ENCODE measurements at regions not wholly inside any gene's neighbourhood (a gene's known extent, or its start where the extent isn't known, plus 50 kb on each side); places are given as distances from the start of the nearest gene placed in this dataset.
A peak's percentile ranks its signal among the peaks of the same experiment; 100 is the strongest.
"Not testable (repeated sequence)": the region's sequence is repeated elsewhere in the genome, so short reads cannot be mapped to it uniquely, and the experiment has no call there.

DNA sequence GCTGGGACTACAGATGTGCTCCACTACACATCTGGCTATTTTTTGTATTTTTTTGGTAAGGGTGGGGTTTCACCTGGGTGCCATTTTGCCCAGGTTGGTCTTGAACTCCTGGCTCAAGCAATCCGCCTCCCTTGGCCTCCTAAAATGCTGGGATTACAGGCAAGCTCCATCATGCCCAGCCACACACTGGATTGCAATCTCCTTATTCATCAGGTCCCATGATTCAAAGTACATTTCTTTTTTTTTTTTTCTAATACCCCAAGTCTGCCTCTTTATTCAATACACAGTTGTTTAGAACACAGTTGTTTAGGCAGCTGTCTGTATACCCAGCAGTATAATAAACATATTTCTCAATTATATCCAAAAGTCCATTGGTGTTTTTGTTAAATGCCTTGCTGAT, 130.3 kb upstream of the ARSJ start:
- H3K36me3 ChIP-seq (ENCODE audit: insufficient read depth, low read length), result no peaks in the 10 kb centered on the region
- H3K9ac ChIP-seq (ENCODE audit: low read depth, low read length), result no peak overlapping the region
- peaks cover 3% of the 10 kb centered on the region; the same call in 1 of the 2 replicates for H3K4me1 ChIP-seq (ENCODE audit: insufficient read depth, low read length)
- no peaks in the 10 kb centered on the region for H3K9me3 ChIP-seq (ENCODE audit: control insufficient read depth, insufficient read depth, low read length)

DNA sequence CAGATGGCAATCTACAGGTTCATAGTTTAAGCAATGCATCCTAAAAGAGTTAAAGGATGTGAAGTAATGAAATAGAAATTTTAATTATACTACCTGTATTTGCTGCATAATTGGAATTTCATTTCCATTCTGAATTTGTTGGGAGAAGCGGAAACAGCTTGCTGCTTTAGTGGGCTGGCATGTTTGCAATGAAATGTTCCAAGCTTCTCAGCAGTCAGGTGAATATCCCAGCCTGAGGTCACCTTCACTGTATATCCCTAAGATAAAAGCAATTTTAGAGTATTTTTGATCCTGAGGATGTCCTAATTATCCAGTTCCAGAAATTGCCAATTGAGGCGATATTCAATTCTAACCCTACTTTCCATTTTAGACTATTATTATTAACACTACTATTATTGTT, 136.1 kb upstream of the ARSJ start:
- no peaks in the 10 kb centered on the region for H3K9me3 ChIP-seq (ENCODE audit: control insufficient read depth, insufficient read depth, low read length)
- no peaks in the 10 kb centered on the region for H3K36me3 ChIP-seq (ENCODE audit: insufficient read depth, low read length)
- no peak overlapping the region for H3K9ac ChIP-seq (ENCODE audit: low read depth, low read length)
- H3K4me1 ChIP-seq (ENCODE audit: insufficient read depth, low read length), result no peaks in the 10 kb centered on the region

DNA sequence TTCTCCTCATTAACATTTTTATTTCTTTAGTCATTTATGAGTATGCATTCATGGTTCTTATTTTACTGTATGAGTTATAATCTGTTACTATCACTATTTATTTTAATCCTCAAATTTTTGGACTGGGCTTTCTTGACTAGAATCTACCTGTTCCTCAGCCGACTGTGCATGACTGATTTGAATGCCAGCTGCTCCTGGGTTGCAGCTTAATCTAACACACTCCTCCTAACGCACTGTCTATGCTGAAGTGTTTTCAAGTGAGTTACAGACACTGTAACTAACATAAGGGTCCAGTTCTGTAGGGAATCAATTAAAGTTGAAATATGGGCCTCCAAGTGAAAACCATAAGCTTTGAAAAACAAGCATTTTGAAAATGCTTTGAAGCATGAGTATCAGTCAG, 137.4 kb upstream of the ARSJ start:
- no peaks in the 10 kb centered on the region for H3K9me3 ChIP-seq (ENCODE audit: control insufficient read depth, insufficient read depth, low read length)
- H3K4me1 ChIP-seq (ENCODE audit: insufficient read depth, low read length), result no peaks in the 10 kb centered on the region
- no peaks in the 10 kb centered on the region for H3K36me3 ChIP-seq (ENCODE audit: insufficient read depth, low read length)
- H3K9ac ChIP-seq (ENCODE audit: low read depth, low read length), result no peak overlapping the region

DNA sequence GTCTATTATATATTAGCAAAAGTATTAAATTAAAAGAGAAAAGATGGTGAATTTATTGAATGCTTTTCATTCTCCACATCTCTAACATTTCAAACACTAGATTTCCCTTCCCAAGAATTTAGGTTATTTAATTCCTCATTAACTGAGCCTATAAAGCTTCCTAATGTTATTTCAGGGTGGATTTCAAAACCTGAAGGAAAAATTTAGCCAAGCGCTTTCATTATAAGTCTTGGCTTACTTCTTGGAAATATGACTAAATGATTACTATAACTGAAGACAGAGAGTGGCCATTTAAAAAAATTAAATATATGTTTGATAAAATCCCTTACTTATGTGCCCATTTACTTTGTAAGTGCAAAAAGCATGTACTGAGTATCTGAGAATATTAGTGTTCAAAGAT, 141.8 kb upstream of the ARSJ start:
- no peaks in the 10 kb centered on the region for H3K36me3 ChIP-seq (ENCODE audit: insufficient read depth, low read length)
- H3K4me1 ChIP-seq (ENCODE audit: insufficient read depth, low read length), result no peaks in the 10 kb centered on the region
- 0 out of 2 replicates have a peak, but pooled peaks cover 6% of the 10 kb centered on the region for H3K9me3 ChIP-seq (ENCODE audit: control insufficient read depth, insufficient read depth, low read length)
- no peak overlapping the region for H3K9ac ChIP-seq (ENCODE audit: low read depth, low read length)

DNA sequence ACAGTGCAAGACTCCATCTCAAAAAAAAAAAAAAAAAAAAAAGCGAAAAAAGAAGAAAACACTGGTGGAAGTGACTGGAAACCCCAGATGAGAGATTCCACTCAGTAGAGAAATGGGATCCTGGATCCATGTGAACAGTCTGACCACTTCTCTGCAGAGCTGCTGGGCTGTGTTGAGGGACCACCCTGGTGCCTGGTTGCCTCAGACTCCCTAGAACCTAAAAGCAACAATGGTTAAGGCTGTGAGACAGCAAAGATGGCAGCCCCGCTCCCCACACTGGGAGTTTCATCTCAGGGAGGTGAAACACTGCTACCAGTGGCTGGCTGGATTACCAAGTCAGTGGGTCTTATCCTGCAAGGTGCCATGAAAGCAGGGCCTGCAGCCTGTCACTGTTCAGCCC, 152.8 kb upstream of the ARSJ start:
- Histone ChIP-seq H3K4me1 (ENCODE audit: insufficient read depth, low read length) (no peaks in the 10 kb centered on the region), H3K9ac (ENCODE audit: low read depth, low read length) (no peak overlapping the region), H3K36me3 (ENCODE audit: insufficient read depth, low read length) (no peaks in the 10 kb centered on the region), H3K9me3 (ENCODE audit: control insufficient read depth, insufficient read depth, low read length) (no peaks in the 10 kb centered on the region)

DNA sequence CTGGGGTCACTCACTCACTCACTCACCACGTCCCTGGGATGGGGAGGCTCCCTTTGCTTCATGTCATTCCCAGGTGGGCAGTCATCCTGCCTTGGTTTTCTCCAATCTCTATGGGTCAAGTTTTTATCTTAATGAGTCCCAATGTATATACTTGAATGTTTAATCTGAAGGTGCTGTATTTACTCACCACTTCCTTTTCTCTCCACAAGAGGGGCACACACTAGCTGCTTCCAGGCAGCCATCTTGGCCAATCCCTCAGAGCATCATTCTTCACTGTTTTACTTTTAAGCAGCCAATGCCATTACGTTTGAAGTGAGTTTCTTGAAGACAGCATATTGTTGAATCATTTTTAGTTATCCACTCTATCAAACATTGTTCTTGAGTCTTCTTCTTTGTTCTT, 153.4 kb upstream of the ARSJ start:
- no peak overlapping the region for H3K9ac ChIP-seq (ENCODE audit: low read depth, low read length)
- H3K36me3 ChIP-seq (ENCODE audit: insufficient read depth, low read length), result no peaks in the 10 kb centered on the region
- no peaks in the 10 kb centered on the region for H3K4me1 ChIP-seq (ENCODE audit: insufficient read depth, low read length)
- H3K9me3 ChIP-seq (ENCODE audit: control insufficient read depth, insufficient read depth, low read length), result no peaks in the 10 kb centered on the region

DNA sequence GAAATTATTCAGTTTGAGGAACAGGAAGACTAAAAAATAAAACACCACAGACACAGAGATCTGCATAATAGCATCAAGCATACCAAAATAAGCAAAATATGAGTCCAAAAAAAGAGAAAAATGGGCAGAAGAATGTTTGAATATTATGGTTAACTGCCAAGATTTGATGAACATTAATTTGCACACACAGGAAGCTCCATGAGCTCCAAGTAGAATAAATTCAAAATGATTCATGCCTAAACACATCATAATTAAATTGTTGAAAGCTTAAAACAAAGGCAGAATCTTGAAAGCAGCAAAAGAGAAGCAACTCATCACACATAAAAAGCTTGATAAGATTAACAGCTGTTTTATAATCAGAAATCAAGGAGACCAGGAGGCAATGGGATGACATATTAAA, 156.6 kb upstream of the ARSJ start:
- H3K36me3 ChIP-seq (ENCODE audit: insufficient read depth, low read length), result no peaks in the 10 kb centered on the region
- H3K9ac ChIP-seq (ENCODE audit: low read depth, low read length), result no peak overlapping the region
- H3K4me1 ChIP-seq (ENCODE audit: insufficient read depth, low read length), result no peaks in the 10 kb centered on the region
- H3K9me3 ChIP-seq (ENCODE audit: control insufficient read depth, insufficient read depth, low read length), result no peaks in the 10 kb centered on the region

DNA sequence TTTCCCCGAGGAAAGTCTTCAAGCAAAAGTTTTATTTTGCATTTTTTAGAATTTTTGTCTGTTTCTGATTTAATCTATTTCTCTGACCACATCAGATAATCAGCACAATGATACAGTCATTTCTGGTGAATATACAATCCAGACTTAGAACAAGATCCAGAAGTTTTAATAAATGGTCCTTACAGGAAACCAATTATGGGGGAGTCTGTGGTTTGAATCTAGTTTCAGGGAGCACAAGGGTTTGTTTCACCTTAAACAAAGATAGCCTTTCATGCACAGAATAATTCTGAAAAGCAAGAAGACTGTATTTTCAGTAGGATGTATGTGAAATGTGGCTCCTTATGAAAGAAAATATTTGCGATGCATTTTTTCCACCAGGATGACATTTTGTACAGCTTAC, 158.5 kb upstream of the ARSJ start:
- H3K9me3 ChIP-seq (ENCODE audit: control insufficient read depth, insufficient read depth, low read length), result no peaks in the 10 kb centered on the region
- H3K9ac ChIP-seq (ENCODE audit: low read depth, low read length), result no peak overlapping the region
- no peaks in the 10 kb centered on the region for H3K4me1 ChIP-seq (ENCODE audit: insufficient read depth, low read length)
- no peaks in the 10 kb centered on the region for H3K36me3 ChIP-seq (ENCODE audit: insufficient read depth, low read length)

DNA sequence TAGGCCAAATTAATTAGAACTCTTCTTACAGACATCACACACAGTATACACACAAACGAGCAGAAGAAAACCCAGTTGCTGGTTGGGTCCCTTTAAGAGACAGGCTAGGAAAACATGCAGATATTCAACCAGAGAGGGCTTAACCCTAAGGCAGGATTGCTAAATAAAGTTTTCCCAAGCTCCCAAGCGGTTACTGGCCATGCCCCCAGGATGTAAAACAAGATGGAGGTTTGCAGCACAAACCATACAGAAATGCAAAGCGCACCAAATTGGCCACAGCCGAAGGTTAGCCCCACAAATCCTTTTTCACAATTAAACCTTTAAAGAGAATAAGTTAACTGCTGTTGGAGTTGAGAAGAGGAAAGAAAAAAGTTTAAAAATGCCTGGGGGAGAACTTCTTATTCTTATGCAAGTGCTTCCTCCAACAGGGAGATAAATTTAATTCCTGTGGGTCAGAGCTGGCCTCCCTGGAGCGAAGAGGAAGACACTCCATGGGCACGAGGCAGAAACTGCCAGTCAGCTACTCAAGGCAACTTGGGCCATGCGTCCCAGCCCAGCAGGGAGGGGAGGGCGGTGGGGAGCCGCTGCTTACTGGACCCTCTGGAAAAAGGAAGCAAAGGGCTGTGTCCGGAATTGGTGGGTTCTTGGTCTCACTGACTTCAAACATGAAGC, 167.6 kb upstream of the ARSJ start:
- Histone ChIP-seq H3K9ac (ENCODE audit: low read depth, low read length) (peak overlapping the region; percentile 21; the same call in 1 of the 2 replicates), H3K4me1 (ENCODE audit: insufficient read depth, low read length) (no peaks in the 10 kb centered on the region)

DNA sequence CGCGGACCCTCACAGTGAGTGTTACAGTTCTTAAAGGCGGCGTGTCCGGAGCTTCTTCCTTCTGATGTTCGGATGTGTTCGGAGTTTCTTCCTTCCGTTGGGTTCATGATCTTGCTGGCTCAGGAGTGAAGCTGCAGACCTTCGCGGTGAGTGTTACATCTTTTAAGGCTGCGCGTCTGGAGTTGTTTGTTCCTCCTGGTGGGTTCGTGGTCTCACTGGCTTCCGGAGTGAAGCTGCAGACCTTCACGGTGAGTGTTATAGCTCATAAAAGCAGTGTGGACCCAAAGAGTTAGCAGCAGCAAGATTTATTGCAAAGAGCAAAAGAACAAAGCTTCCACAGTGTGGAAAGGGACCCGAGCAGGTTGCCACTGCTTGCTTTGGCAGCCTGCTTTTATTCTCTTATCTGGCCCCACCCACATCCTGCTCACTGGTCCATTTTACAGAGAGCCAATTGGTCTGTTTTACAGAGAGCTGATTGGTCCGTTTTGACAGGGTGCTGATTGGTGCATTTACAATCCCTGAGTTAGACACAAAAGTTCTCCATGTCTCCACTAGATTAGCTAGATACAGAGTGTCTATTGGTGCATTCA, 168.3 kb upstream of the ARSJ start:
- H3K4me1 ChIP-seq (ENCODE audit: insufficient read depth, low read length); H3K9me3 ChIP-seq (ENCODE audit: control insufficient read depth, insufficient read depth, low read length); H3K36me3 ChIP-seq (ENCODE audit: insufficient read depth, low read length): not testable (repeated sequence)
- H3K9ac ChIP-seq (ENCODE audit: low read depth, low read length), result peak overlapping the region; percentile 21; the same call in 1 of the 2 replicates

More for the DNA sequence above, 167.6 kb upstream of the ARSJ start:
- no peaks in the 10 kb centered on the region for H3K9me3 ChIP-seq (ENCODE audit: control insufficient read depth, insufficient read depth, low read length)
- H3K36me3 ChIP-seq (ENCODE audit: insufficient read depth, low read length), result no peaks in the 10 kb centered on the region

DNA sequence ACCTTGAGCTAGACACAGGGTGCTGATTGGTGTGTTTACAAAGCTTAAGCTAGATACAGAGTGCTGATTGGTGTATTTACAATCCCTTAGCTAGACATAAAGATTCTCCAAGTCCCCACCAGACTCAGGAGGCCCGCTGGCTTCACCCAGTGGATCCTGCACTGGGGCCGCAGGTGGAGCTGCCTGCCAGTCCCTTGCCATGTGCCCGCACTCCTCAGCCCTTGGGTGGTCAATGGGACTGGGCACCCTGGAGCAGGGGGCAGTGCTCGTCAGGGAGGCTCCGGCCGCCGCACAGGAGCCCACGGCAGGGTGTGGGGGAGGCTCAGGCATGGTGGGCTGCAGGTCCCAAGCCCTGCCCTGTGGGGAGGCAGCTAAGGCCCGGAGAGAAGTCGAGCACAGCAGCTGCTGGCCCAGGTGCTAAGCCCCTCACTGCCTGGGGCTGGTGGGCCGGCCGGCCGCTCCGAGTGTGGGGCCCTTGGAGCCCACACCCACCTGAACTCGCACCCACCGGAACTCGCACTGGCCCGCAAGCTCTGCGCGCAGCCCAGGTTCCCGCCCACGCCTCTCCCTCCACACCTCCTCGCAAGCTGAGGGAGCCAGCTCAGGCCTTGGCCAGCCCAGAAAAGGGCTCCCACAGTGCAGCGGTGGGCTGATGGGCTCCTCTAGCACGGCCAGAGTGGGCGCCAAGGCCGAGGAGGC, 169.1 kb upstream of the ARSJ start:
- H3K36me3 ChIP-seq (ENCODE audit: insufficient read depth, low read length); H3K4me1 ChIP-seq (ENCODE audit: insufficient read depth, low read length); H3K9ac ChIP-seq (ENCODE audit: low read depth, low read length); H3K9me3 ChIP-seq (ENCODE audit: control insufficient read depth, insufficient read depth, low read length): not testable (repeated sequence)

DNA sequence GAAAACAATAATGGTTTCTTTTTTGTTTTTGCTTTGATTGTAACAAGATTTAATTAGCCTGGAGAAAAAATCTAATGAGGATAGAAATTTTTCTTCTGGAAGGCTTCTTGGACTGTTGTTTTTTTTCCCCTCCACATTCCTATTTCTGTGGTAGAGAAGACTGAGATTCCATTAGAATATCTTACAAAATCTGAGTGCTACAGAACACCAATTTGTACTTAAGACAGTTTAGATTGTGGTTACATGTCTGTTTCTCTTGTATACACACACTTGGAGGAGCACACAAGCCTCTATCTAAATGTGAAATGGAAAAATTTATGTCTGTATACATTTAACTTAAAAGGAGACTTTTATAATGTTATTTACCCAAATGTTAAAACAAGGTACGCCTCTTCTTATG, 176.9 kb upstream of the ARSJ start:
- no peaks in the 10 kb centered on the region for H3K36me3 ChIP-seq (ENCODE audit: insufficient read depth, low read length)
- H3K4me1 ChIP-seq (ENCODE audit: insufficient read depth, low read length), result 0 out of 2 replicates have a peak, but pooled peaks cover 5% of the 10 kb centered on the region
- no peaks in the 10 kb centered on the region for H3K9me3 ChIP-seq (ENCODE audit: control insufficient read depth, insufficient read depth, low read length)
- H3K9ac ChIP-seq (ENCODE audit: low read depth, low read length), result no peak overlapping the region

DNA sequence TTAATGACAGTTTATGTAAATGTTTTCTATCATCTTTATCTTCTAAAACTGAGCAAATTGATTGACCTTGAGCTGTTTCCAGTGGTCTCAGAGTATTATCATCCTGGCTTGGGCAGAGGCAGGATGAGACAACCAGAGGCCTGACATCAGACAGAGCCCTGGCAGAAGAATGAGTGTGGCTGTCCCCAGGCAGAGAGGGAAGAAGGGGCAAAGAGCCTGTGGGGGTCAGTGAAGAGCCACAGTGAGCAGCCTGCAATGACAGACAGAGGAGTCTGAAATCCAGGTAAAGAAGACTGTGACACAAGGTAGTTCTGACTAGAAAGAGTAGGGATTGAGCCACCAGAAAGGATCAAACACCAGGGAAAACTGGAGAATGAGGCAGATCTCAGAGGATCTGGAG, 182.4 kb upstream of the ARSJ start:
- Histone ChIP-seq H3K36me3 (ENCODE audit: insufficient read depth, low read length) (no peaks in the 10 kb centered on the region), H3K9me3 (ENCODE audit: control insufficient read depth, insufficient read depth, low read length) (no peaks in the 10 kb centered on the region), H3K9ac (ENCODE audit: low read depth, low read length) (no peak overlapping the region), H3K4me1 (ENCODE audit: insufficient read depth, low read length) (peaks cover 4% of the 10 kb centered on the region; the same call in 1 of the 2 replicates)

DNA sequence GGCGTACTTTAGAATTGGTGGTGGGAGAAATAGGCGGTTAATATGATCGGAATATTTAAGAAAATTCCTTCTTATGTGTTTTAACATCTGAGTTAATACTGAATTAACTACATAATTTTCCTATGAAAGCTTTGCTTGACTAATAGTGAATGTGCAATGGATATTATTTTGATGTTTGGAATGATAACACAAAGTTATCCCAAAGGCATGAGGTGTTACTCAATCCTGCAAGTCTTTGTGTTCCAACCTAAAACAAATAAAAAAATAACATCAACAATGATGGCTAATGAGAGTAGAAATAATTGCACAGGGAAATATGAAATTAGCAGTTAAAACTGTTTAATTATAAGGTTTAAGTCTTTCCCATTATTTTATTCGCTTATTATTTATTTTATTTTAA, 183.6 kb upstream of the ARSJ start:
- Histone ChIP-seq H3K4me1 (ENCODE audit: insufficient read depth, low read length) (peaks cover 4% of the 10 kb centered on the region; the same call in 1 of the 2 replicates), H3K9ac (ENCODE audit: low read depth, low read length) (no peak overlapping the region), H3K9me3 (ENCODE audit: control insufficient read depth, insufficient read depth, low read length) (no peaks in the 10 kb centered on the region), H3K36me3 (ENCODE audit: insufficient read depth, low read length) (no peaks in the 10 kb centered on the region)

DNA sequence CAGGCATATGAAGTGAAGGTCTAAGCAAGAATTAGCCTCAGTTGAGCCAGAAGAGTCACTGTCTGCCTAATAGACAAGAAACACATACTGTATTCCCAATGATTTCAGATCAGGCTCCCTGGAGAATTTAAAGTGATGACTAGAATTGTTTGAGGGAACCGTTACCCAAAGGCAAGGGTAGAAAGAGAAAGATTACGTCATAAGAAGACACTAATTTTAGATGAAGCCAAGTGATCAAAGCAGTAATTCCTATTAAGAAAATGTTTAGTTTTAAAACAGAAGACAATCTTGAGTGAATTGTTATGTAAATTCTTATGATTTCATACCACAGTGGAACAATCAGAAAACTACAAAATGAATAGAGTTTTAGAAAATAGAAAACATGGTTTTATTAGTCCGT, 194.5 kb upstream of the ARSJ start:
- Histone ChIP-seq H3K9me3 (ENCODE audit: control insufficient read depth, insufficient read depth, low read length) (peaks cover 2% of the 10 kb centered on the region; the same call in 1 of the 2 replicates), H3K9ac (ENCODE audit: low read depth, low read length) (no peak overlapping the region), H3K4me1 (ENCODE audit: insufficient read depth, low read length) (no peaks in the 10 kb centered on the region), H3K36me3 (ENCODE audit: insufficient read depth, low read length) (no peaks in the 10 kb centered on the region)

Data from ES-I3 (cell line).